ENCODE measurements at regions not wholly inside any gene's neighbourhood (a gene's known extent, or its start where the extent isn't known, plus 50 kb on each side); places are given as distances from the start of the nearest gene placed in this dataset.
"Not testable (repeated sequence)": the region's sequence is repeated elsewhere in the genome, so short reads cannot be mapped to it uniquely, and the experiment has no call there.

GRCh38 chr14:30064454-30064853 lies 136.8 kb upstream of the PRKD1 start:
- H3K9me3 ChIP-seq (ENCODE audit: control insufficient read depth, low read length), result no peaks in the 10 kb centered on the region
- no peak overlapping the region for H3K27ac ChIP-seq (ENCODE audit: low read depth, low read length, severe bottlenecking)
- no peaks in the 10 kb centered on the region for H3K36me3 ChIP-seq (ENCODE audit: control insufficient read depth, insufficient read depth, low read length)
- H3K4me1 ChIP-seq (ENCODE audit: control insufficient read depth, insufficient read depth, low read length, poor library complexity, severe bottlenecking), result no peaks in the 10 kb centered on the region
- no peak overlapping the region for H3K4me3 ChIP-seq (ENCODE audit: extremely low read depth, insufficient read depth, low read length, poor library complexity, severe bottlenecking)

- Histone ChIP-seq H3K4me1 (ENCODE audit: control insufficient read depth, insufficient read depth, low read length, poor library complexity, severe bottlenecking) (no peaks in the 10 kb centered on the region), H3K9me3 (ENCODE audit: control insufficient read depth, low read length) (peaks cover 14% of the 10 kb centered on the region), H3K36me3 (ENCODE audit: control insufficient read depth, insufficient read depth, low read length) (no peaks in the 10 kb centered on the region), H3K4me3 (ENCODE audit: extremely low read depth, insufficient read depth, low read length, poor library complexity, severe bottlenecking) (no peak overlapping the region), H3K27ac (ENCODE audit: low read depth, low read length, severe bottlenecking) (no peak overlapping the region)
- WGBS, 2 experiments (ENCODE audit: insufficient coverage in 2 of 2), result no CpG with 5 or more reads among the region's 1 CpG
These were observed 141.9 kb upstream of the PRKD1 start for GRCh38 chr14:30069536-30069935.

- not testable (repeated sequence) for H3K27ac ChIP-seq (ENCODE audit: low read depth, low read length, severe bottlenecking); H3K4me1 ChIP-seq (ENCODE audit: control insufficient read depth, insufficient read depth, low read length, poor library complexity, severe bottlenecking); H3K4me3 ChIP-seq (ENCODE audit: extremely low read depth, insufficient read depth, low read length, poor library complexity, severe bottlenecking); H3K36me3 ChIP-seq (ENCODE audit: control insufficient read depth, insufficient read depth, low read length)
- H3K9me3 ChIP-seq (ENCODE audit: control insufficient read depth, low read length), result peaks cover 14% of the 10 kb centered on the region
- WGBS, 2 experiments (ENCODE audit: insufficient coverage in 2 of 2), result 53 to 54% methylated on average over 2 of the region's 2 CpGs
These were observed 144.8 kb upstream of the PRKD1 start for GRCh38 chr14:30072454-30072853.

DNA sequence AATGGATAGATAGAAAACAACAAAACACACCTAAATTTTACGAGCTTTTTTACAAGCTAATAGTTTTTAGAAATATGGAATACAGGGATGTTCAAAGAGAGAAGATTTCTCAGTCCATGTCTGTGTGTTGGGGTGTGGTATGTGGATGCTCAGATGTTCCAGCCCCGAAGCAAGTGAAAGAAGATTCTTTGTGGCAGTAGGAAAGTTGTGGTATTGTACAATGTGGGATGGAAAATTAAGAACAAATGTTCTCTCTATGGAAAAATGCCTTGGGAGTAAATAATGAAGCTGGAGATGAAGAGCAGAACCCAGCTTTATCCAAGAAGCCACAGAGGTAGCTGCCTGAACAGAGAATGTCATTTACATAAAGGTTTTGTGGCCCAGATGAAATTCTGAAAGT lies 150.3 kb upstream of the PRKD1 start:
- WGBS, 2 experiments (ENCODE audit: insufficient coverage in 2 of 2), result 83 to 88% methylated on average over 1 of the region's 2 CpGs
- Histone ChIP-seq H3K4me3 (ENCODE audit: extremely low read depth, insufficient read depth, low read length, poor library complexity, severe bottlenecking) (no peak overlapping the region), H3K36me3 (ENCODE audit: control insufficient read depth, insufficient read depth, low read length) (no peaks in the 10 kb centered on the region), H3K9me3 (ENCODE audit: control insufficient read depth, low read length) (peaks cover 3% of the 10 kb centered on the region), H3K27ac (ENCODE audit: low read depth, low read length, severe bottlenecking) (no peak overlapping the region), H3K4me1 (ENCODE audit: control insufficient read depth, insufficient read depth, low read length, poor library complexity, severe bottlenecking) (no peaks in the 10 kb centered on the region)

GRCh38 chr14:30078811-30079402 lies 151.3 kb upstream of the PRKD1 start:
- Histone ChIP-seq H3K9me3 (ENCODE audit: control insufficient read depth, low read length) (no peaks in the 10 kb centered on the region), H3K4me1 (ENCODE audit: control insufficient read depth, insufficient read depth, low read length, poor library complexity, severe bottlenecking) (no peaks in the 10 kb centered on the region), H3K36me3 (ENCODE audit: control insufficient read depth, insufficient read depth, low read length) (no peaks in the 10 kb centered on the region), H3K27ac (ENCODE audit: low read depth, low read length, severe bottlenecking) (no peak overlapping the region), H3K4me3 (ENCODE audit: extremely low read depth, insufficient read depth, low read length, poor library complexity, severe bottlenecking) (no peak overlapping the region)
- 89 to 93% methylated on average over 7 of the region's 8 CpGs for whole genome bisulfite sequencing, 2 experiments (ENCODE audit: insufficient coverage in 2 of 2)

DNA sequence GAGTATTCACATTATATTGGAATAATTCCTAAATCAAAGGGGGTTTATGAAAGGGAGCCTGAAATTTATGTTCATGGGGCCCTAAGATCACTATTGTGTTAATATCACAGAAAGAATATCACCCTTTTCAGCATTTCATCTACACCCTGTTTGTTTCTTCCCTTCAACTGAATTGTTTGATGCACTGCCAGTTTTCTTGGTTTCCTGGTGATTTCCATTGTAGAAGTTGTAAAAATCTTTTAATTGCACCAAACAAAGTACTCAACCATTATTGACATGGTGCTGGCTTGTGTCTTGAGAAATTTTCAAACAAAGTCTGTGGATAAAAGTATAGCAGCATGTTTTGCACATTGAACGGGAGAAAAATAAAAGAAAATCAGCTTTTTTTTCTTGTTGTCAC lies 154.8 kb upstream of the PRKD1 start:
- H3K9me3 ChIP-seq (ENCODE audit: control insufficient read depth, low read length), result no peaks in the 10 kb centered on the region
- no CpG with 5 or more reads among the region's 1 CpG for WGBS, 2 experiments (ENCODE audit: insufficient coverage in 2 of 2)
- H3K4me1 ChIP-seq (ENCODE audit: control insufficient read depth, insufficient read depth, low read length, poor library complexity, severe bottlenecking), result no peaks in the 10 kb centered on the region
- no peaks in the 10 kb centered on the region for H3K36me3 ChIP-seq (ENCODE audit: control insufficient read depth, insufficient read depth, low read length)
- no peak overlapping the region for H3K4me3 ChIP-seq (ENCODE audit: extremely low read depth, insufficient read depth, low read length, poor library complexity, severe bottlenecking)
- no peak overlapping the region for H3K27ac ChIP-seq (ENCODE audit: low read depth, low read length, severe bottlenecking)

- Histone ChIP-seq H3K4me1 (ENCODE audit: control insufficient read depth, insufficient read depth, low read length, poor library complexity, severe bottlenecking) (no peaks in the 10 kb centered on the region), H3K4me3 (ENCODE audit: extremely low read depth, insufficient read depth, low read length, poor library complexity, severe bottlenecking) (no peak overlapping the region), H3K36me3 (ENCODE audit: control insufficient read depth, insufficient read depth, low read length) (no peaks in the 10 kb centered on the region), H3K9me3 (ENCODE audit: control insufficient read depth, low read length) (peaks cover 12% of the 10 kb centered on the region), H3K27ac (ENCODE audit: low read depth, low read length, severe bottlenecking) (no peak overlapping the region)
- WGBS, 2 experiments (ENCODE audit: insufficient coverage in 2 of 2), result 77 to 87% methylated on average over 2 of the region's 3 CpGs
These were observed 157.2 kb upstream of the PRKD1 start for GRCh38 chr14:30084811-30085210.

DNA sequence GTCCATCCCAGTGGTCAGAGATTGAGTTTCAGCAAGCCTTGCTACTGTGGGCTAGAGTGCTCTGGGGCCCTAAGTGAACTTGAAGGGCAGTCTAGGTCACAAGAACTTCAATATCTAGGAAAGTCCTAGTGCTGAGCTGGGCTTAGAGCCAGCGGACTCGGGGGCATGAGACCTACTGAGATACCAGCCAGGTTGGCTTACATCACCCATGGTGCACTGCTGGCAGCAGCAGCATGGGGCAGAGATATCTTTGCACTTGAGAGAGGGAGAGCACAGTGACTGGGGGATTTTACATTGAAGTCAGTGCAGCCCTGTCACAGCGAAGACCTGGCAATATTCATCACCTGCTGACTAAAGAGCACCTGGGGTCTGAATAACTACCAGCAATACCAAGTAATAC lies 158.3 kb upstream of the PRKD1 start:
- no peaks in the 10 kb centered on the region for H3K36me3 ChIP-seq (ENCODE audit: control insufficient read depth, insufficient read depth, low read length)
- H3K4me1 ChIP-seq (ENCODE audit: control insufficient read depth, insufficient read depth, low read length, poor library complexity, severe bottlenecking), result no peaks in the 10 kb centered on the region
- no peak overlapping the region for H3K4me3 ChIP-seq (ENCODE audit: extremely low read depth, insufficient read depth, low read length, poor library complexity, severe bottlenecking)
- no peak overlapping the region for H3K27ac ChIP-seq (ENCODE audit: low read depth, low read length, severe bottlenecking)
- H3K9me3 ChIP-seq (ENCODE audit: control insufficient read depth, low read length), result peaks cover 17% of the 10 kb centered on the region
- WGBS, 2 experiments (ENCODE audit: insufficient coverage in 2 of 2), result 91 to 92% methylated on average over 3 of the region's 3 CpGs

DNA sequence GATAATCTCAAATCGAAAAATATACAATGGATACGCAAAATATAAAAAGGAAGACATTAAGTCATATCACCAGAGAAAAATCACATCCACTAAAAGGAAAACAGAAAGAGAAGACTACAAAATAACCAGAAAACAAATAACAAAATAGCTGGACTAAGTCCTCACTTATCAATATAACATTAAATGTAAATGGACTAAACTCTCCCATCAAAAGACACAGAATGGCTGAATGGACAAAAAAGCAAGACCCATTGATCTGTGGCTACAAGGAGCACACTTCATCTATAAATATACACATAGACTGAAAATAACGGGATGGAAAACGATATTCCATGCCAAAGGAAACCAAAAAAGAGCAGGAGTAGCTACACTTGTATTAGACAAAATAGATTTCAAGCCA lies 161.0 kb upstream of the PRKD1 start:
- WGBS, 2 experiments (ENCODE audit: insufficient coverage in 2 of 2), result no CpG with 5 or more reads among the region's 4 CpGs
- no peaks in the 10 kb centered on the region for H3K4me1 ChIP-seq (ENCODE audit: control insufficient read depth, insufficient read depth, low read length, poor library complexity, severe bottlenecking)
- H3K4me3 ChIP-seq (ENCODE audit: extremely low read depth, insufficient read depth, low read length, poor library complexity, severe bottlenecking), result no peak overlapping the region
- peaks cover 17% of the 10 kb centered on the region for H3K9me3 ChIP-seq (ENCODE audit: control insufficient read depth, low read length)
- H3K27ac ChIP-seq (ENCODE audit: low read depth, low read length, severe bottlenecking), result no peak overlapping the region
- no peaks in the 10 kb centered on the region for H3K36me3 ChIP-seq (ENCODE audit: control insufficient read depth, insufficient read depth, low read length)

DNA sequence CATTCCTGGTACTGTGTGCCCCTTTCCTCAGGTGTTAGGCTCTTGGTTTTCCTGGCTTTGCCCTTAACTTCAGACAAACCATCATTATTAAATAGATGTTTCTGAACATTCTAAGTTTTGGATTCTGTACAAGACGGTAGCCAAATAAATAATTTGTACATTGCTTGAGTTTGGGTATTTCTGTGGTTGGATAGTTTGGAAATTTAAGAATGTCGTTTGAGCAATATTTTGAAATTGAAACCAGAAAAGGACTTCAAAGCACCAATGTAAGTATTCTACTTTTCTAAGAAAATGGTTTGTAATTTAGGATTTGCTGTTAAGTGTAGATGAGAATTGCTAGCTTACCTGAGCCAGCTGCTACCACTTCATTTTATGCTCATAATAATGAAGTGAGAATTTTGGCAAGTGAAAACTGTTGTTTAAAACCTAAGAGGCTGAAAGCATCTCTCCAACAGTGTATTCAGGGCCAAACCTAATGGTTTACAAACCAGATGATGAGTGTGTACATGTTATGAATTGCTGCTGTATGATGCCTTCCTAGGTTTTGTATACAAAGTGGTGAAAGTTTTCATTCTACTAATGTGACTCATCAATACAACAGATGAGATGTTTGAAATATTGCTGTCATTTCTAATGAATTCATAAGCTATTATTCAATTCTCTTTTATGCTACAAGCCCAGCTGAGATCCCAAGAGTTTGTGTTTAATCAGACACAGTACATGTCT lies 181.5 kb upstream of the PRKD1 start:
- Histone ChIP-seq H3K4me1 (ENCODE audit: control insufficient read depth, insufficient read depth, low read length, poor library complexity, severe bottlenecking) (no peaks in the 10 kb centered on the region), H3K27ac (ENCODE audit: low read depth, low read length, severe bottlenecking) (no peak overlapping the region), H3K36me3 (ENCODE audit: control insufficient read depth, insufficient read depth, low read length) (no peaks in the 10 kb centered on the region), H3K9me3 (ENCODE audit: control insufficient read depth, low read length) (no peaks in the 10 kb centered on the region), H3K4me3 (ENCODE audit: extremely low read depth, insufficient read depth, low read length, poor library complexity, severe bottlenecking) (no peak overlapping the region)
- WGBS, 2 experiments (ENCODE audit: insufficient coverage in 2 of 2), result 83% methylated on average over 1 of the region's 2 CpGs; no CpG with 5 or more reads in 1 of the 2 experiments

DNA sequence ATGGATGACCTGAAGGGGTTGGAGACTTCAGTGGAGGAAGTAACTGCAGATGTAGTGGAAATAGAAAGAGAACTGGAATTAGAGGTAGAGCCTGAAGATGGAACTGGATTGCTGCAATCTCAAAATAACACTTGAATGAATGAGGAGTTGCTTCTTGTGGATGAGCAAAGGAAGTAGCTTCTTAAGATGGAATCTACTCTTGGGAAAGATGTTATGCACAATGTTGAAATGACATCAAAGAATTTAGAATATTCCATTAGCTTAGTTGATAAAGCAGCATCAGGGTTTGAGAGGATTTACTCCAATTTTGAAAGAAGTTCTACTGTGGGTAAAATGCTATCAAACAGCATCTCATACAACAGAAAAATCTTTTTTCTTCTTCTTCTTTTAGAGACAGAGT lies 186.4 kb upstream of the PRKD1 start:
- H3K36me3 ChIP-seq (ENCODE audit: control insufficient read depth, insufficient read depth, low read length), result no peaks in the 10 kb centered on the region
- no peak overlapping the region for H3K4me3 ChIP-seq (ENCODE audit: extremely low read depth, insufficient read depth, low read length, poor library complexity, severe bottlenecking)

More for the DNA sequence above, 186.4 kb upstream of the PRKD1 start:
- Histone ChIP-seq H3K9me3 (ENCODE audit: control insufficient read depth, low read length) (no peaks in the 10 kb centered on the region), H3K27ac (ENCODE audit: low read depth, low read length, severe bottlenecking) (no peak overlapping the region), H3K4me1 (ENCODE audit: control insufficient read depth, insufficient read depth, low read length, poor library complexity, severe bottlenecking) (no peaks in the 10 kb centered on the region)
